ENCODE measurements at regions not wholly inside any gene's neighbourhood (a gene's known extent, or its start where the extent isn't known, plus 50 kb on each side); places are given as distances from the start of the nearest gene placed in this dataset.

DNA sequence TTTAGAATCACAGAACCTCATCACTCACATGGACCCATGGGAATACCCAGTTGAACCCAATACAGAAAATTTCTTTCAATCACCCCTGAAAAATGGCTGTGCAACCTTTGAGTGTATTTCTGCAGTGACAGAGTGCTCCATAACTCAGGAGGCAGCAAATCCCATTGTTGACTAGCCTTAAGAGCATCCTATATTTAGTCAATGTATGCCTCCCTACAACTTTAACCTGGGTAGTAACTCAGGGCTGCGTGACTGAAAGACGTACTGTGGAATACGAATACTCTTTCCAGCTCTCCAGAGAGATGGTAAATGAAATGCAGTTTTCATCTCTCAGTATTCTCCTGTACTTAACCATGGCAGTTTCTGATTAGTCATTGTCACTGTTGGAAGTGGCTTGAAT is 573.0 kb upstream of the POM121L12 start:
- TF ChIP-seq, protein P1, sequence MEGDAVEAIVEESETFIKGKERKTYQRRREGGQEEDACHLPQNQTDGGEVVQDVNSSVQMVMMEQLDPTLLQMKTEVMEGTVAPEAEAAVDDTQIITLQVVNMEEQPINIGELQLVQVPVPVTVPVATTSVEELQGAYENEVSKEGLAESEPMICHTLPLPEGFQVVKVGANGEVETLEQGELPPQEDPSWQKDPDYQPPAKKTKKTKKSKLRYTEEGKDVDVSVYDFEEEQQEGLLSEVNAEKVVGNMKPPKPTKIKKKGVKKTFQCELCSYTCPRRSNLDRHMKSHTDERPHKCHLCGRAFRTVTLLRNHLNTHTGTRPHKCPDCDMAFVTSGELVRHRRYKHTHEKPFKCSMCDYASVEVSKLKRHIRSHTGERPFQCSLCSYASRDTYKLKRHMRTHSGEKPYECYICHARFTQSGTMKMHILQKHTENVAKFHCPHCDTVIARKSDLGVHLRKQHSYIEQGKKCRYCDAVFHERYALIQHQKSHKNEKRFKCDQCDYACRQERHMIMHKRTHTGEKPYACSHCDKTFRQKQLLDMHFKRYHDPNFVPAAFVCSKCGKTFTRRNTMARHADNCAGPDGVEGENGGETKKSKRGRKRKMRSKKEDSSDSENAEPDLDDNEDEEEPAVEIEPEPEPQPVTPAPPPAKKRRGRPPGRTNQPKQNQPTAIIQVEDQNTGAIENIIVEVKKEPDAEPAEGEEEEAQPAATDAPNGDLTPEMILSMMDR (IDR thresholded peaks at IDR 0.05; ENCODE audit: insufficient read depth, low read depth, low read length), result no peak
- no peak for DNase-seq (ENCODE audit: low read depth)
- no peak overlapping the region for H3K4me3 ChIP-seq (ENCODE audit: low read depth, low read length)

DNA sequence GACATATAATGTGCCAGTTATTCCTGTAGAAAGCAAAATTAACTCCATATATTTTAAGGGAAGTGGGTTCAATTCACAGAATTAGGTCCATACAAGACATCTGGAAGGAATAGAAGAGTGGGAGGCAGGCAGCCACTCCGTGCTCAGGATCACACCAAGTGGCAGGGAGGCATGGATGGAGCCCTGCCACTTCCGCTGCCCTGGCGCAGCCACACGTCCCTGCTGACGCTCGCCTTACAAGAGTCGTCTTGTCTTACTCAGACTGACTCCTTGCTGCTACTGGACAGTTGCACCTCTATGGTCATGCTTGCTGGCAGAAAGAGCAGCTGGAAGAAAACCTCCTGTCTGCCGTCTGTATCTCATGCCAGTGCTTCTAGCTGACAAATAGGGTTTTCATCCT is 579.9 kb upstream of the POM121L12 start:
- no peak for DNase-seq (ENCODE audit: low read depth)
- no peak overlapping the region for H3K4me3 ChIP-seq (ENCODE audit: low read depth, low read length)
- TF ChIP-seq, protein P1 (IDR thresholded peaks at IDR 0.05; ENCODE audit: insufficient read depth, low read depth, low read length), result no peak

DNA sequence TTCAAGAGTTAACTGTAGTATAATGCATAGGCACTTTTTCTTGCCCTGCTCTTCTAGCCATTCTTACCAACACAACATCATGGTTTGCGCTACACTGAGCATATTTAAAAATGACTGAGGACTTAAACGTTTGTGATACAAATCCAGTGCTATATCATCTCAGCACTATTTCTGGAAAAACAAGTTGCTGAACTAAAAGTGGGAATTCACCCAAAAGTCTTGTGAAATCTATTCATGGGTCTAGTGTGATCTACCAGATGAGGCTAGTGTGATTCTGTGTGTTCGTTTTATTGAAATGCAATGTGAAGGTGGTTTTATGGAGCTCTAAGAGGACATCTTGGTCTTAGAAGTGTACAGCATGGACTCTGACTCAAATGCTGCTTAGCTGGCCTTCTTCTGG is 584.6 kb upstream of the POM121L12 start:
- no peak overlapping the region for H3K4me3 ChIP-seq (ENCODE audit: low read depth, low read length)
- TF ChIP-seq, protein P1 (IDR thresholded peaks at IDR 0.05; ENCODE audit: insufficient read depth, low read depth, low read length), result no peak
- DNase-seq (ENCODE audit: low read depth), result no peak

DNA sequence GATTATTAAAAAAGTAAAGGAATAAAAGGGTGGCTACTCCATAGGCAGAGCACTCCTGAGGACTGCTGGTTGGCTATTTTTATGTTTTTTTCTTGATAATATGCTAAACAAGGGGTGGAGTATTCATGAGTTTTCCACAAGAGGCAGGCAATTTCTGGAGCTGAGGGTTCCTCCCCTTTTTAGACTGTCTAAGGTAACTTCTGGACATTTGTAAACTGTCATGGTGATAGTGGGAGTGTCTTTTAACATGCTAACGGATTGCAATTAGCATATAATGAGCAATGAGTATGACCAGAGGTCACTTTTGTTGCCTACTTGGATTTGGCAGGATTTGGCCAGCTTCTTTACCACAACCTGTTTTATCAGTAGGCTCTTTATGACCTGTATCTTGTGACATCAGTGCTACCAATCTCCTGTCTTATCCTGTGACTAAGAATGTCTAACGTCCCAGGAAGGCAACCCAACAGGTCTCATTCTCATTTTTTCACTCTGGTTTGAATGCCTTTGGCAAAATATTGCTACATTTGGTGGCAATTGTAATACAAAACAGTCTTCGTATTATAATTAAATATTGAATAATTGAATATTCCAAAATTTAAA is 587.8 kb upstream of the POM121L12 start:
- no peak overlapping the region for H3K4me3 ChIP-seq (ENCODE audit: low read depth, low read length)
- DNase-seq (ENCODE audit: low read depth), result no peak
- TF ChIP-seq, protein P1 (IDR thresholded peaks at IDR 0.05; ENCODE audit: insufficient read depth, low read depth, low read length), result no peak

DNA sequence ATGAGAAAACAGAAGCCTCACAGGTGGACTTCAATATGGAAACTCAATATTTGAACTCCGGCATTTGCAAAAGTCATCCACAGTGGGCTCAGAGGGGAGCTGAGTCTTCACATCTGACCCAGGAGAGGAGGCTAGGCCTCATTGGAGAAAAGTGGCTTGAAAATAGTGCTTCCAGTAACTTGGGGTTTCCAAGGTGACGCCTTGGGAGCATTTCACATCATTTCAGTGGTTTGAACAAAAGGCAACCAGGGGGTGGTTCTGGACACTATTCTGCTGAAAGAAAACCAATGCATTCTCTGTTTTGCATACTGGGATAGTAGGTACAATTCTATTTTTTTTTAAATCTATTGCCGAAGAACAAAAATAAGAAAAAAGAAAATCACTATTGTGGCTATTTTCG is 599.2 kb upstream of the POM121L12 start:
- no peak for DNase-seq (ENCODE audit: low read depth)

DNA sequence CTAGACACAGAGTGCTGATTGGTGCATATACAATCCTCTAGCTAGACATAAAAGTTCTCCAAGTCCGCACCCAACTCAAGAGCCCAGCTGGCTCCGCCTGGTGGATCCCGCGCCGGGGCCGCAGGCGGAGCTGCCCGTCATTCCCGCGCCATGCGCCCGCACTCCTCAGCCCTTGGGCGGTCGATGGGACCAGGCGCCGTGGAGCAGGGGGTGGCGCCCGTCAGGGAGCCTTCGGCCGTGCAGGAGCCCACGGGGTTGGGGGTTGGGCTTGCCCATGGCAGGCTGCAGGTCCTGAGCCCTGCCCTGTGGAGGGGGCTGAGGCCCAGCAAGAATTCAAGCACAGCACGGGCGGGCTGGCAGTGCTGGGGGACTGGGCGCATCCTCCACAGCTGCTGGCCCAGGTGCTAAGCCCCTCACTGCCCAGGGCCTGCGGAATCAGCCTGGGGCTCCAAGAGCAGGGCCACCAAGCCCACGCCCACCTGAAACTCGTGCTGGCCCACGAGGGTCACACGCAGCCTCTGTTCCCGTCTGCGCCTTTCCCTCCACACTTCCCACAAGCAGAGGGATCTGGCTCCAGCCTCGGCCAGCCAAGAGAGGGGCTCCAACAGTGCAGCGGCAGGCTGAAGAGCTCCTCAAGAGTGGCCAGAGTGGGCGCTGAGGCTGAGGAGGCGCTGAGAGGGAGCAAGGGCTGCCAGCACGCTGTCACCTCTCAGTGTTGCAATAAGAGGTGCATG is 604.2 kb upstream of the POM121L12 start:
- TF ChIP-seq, protein P1 (IDR thresholded peaks at IDR 0.05; ENCODE audit: insufficient read depth, low read depth, low read length), result no peak
- H3K4me3 ChIP-seq (ENCODE audit: low read depth, low read length), result no peak overlapping the region
- no peak for DNase-seq (ENCODE audit: low read depth)

More for the DNA sequence above, 599.2 kb upstream of the POM121L12 start:
- TF ChIP-seq, protein P1 (IDR thresholded peaks at IDR 0.05; ENCODE audit: insufficient read depth, low read depth, low read length), result no peak
- H3K4me3 ChIP-seq (ENCODE audit: low read depth, low read length), result no peak overlapping the region

Measured in fibroblast of villous mesenchyme (primary cell).